ENCODE measurements at regions not wholly inside any gene's neighbourhood (a gene's known extent, or its start where the extent isn't known, plus 50 kb on each side); places are given as distances from the start of the nearest gene placed in this dataset.

- H3K36me3 ChIP-seq (ENCODE audit: low read depth, low read length): no peaks in the 10 kb centered on the region
- no peak overlapping the region for H3K4me3 ChIP-seq (ENCODE audit: low read length)
- no peaks in the 10 kb centered on the region for H3K9me3 ChIP-seq (ENCODE audit: low read length)
- H3K4me2 ChIP-seq (ENCODE audit: low read length): peak overlapping the region; percentile 48
- H2AFZ ChIP-seq (ENCODE audit: low read length): peak overlapping the region; percentile 76
- DNase-seq: no peak
- no peak for ATAC-seq
- H3F3A ChIP-seq (ENCODE audit: low read length, unreplicated experiment): no peaks in the 10 kb centered on the region
- H3K27me3 ChIP-seq (ENCODE audit: low read length): no peaks in the 10 kb centered on the region
- H3K79me2 ChIP-seq (ENCODE audit: low read length): no peaks in the 10 kb centered on the region
- no peaks in the 10 kb centered on the region for H4K20me1 ChIP-seq (ENCODE audit: low read length)
- no TSS peak for BruUV-seq (replicated peaks)
- ChIA-PET POLR2A (ENCODE audit: unreplicated experiment) (no interaction called here), CTCF (no interaction called here)
- intact Hi-C loops (cut with micrococcal nuclease): no loop called here
- TF ChIP-seq EZH2phosphoT487 (IDR thresholded peaks at IDR 0.05; ENCODE audit: borderline replicate concordance, low read length): no peak
- peaks cover 55% of the 10 kb centered on the region for H3K4me1 ChIP-seq (ENCODE audit: insufficient read depth, low read length)
- no peaks in the 10 kb centered on the region for H3K9me2 ChIP-seq (replicated peaks; ENCODE audit: low read length)
- peak overlapping the region; percentile 3; the same call in 1 of the 2 replicates for H3K9ac ChIP-seq (ENCODE audit: low read length)
- peak overlapping the region; percentile 75 for H3K27ac ChIP-seq (ENCODE audit: low read length)
These were observed 178.5 kb downstream of the GLI2 start for GRCh38 chr2:120913972-120914838.

GRCh38 chr2:120914839-120915521, 179.3 kb downstream of the GLI2 start:
- intact Hi-C loops (cut with micrococcal nuclease): no loop called here
- Histone ChIP-seq H3K9me3 (ENCODE audit: low read length) (no peaks in the 10 kb centered on the region), H3K9ac (ENCODE audit: low read length) (peak overlapping the region; percentile 3; the same call in 1 of the 2 replicates), H3K4me3 (ENCODE audit: low read length) (no peak overlapping the region), H3K36me3 (ENCODE audit: low read depth, low read length) (no peaks in the 10 kb centered on the region), H3F3A (ENCODE audit: low read length, unreplicated experiment) (no peaks in the 10 kb centered on the region), H3K9me2 (replicated peaks; ENCODE audit: low read length) (no peaks in the 10 kb centered on the region), H3K4me1 (ENCODE audit: insufficient read depth, low read length) (peaks cover 55% of the 10 kb centered on the region), H4K20me1 (ENCODE audit: low read length) (no peaks in the 10 kb centered on the region), H3K27ac (ENCODE audit: low read length) (peak overlapping the region; percentile 75), H3K4me2 (ENCODE audit: low read length) (peak overlapping the region; percentile 48), H3K27me3 (ENCODE audit: low read length) (no peaks in the 10 kb centered on the region), H2AFZ (ENCODE audit: low read length) (peak overlapping the region; percentile 76), H3K79me2 (ENCODE audit: low read length) (no peaks in the 10 kb centered on the region)
- no peak for TF ChIP-seq EZH2 (IDR thresholded peaks at IDR 0.05; ENCODE audit: low read length, unreplicated experiment)
- no peak for TF ChIP-seq EZH2phosphoT487 (IDR thresholded peaks at IDR 0.05; ENCODE audit: borderline replicate concordance, low read length)
- no peak for TF ChIP-seq CTCF (conservative IDR thresholded peaks at IDR 0.05; ENCODE audit: low read depth, low read length)
- ATAC-seq: peak; percentile 67
- CTCF ChIA-PET: no interaction called here
- DNase-seq: peak; percentile 83
- TSS peak; percentile 66 for BruUV-seq (replicated peaks)
- POLR2A ChIA-PET (ENCODE audit: unreplicated experiment): no interaction called here

- Histone ChIP-seq H3K27me3 (ENCODE audit: low read length) (no peaks in the 10 kb centered on the region), H4K20me1 (ENCODE audit: low read length) (no peaks in the 10 kb centered on the region), H3F3A (ENCODE audit: low read length, unreplicated experiment) (no peaks in the 10 kb centered on the region), H3K4me1 (ENCODE audit: insufficient read depth, low read length) (peaks cover 52% of the 10 kb centered on the region), H3K9me3 (ENCODE audit: low read length) (no peaks in the 10 kb centered on the region), H3K9me2 (replicated peaks; ENCODE audit: low read length) (no peaks in the 10 kb centered on the region), H3K4me2 (ENCODE audit: low read length) (peak overlapping the region; percentile 48), H3K36me3 (ENCODE audit: low read depth, low read length) (no peaks in the 10 kb centered on the region), H3K9ac (ENCODE audit: low read length) (no peak overlapping the region), H3K79me2 (ENCODE audit: low read length) (no peaks in the 10 kb centered on the region), H3K27ac (ENCODE audit: low read length) (peak overlapping the region; percentile 75), H2AFZ (ENCODE audit: low read length) (peak overlapping the region; percentile 76), H3K4me3 (ENCODE audit: low read length) (no peak overlapping the region)
- POLR2A ChIA-PET (ENCODE audit: unreplicated experiment): no interaction called here
- intact Hi-C loops (cut with micrococcal nuclease): no loop called here
- no peak for TF ChIP-seq EZH2phosphoT487 (IDR thresholded peaks at IDR 0.05; ENCODE audit: borderline replicate concordance, low read length)
- no peak for TF ChIP-seq CTCF (conservative IDR thresholded peaks at IDR 0.05; ENCODE audit: low read depth, low read length)
- TF ChIP-seq EZH2 (IDR thresholded peaks at IDR 0.05; ENCODE audit: low read length, unreplicated experiment): no peak
- BruUV-seq (replicated peaks): no TSS peak
- ATAC-seq (no peak), DNase-seq (no peak)
- CTCF ChIA-PET: no interaction called here
These were observed 180.0 kb downstream of the GLI2 start for GRCh38 chr2:120915670-120916069.

Data from PC-3 (cell line).